ENCODE measurements at regions not wholly inside any gene's neighbourhood (a gene's known extent, or its start where the extent isn't known, plus 50 kb on each side); places are given as distances from the start of the nearest gene placed in this dataset.

GRCh38 chr7:91517201-91517785 is 253.1 kb downstream of the FZD1 start:
- Histone ChIP-seq H4K20me1 (ENCODE audit: insufficient read depth, low read length, poor library complexity, severe bottlenecking) (no peaks in the 10 kb centered on the region), H3K4me1 (ENCODE audit: insufficient read depth, low read length, poor library complexity, severe bottlenecking) (no peaks in the 10 kb centered on the region), H3K79me2 (ENCODE audit: insufficient read depth, low read length) (no peaks in the 10 kb centered on the region), H3K4me3 (ENCODE audit: low read length, poor library complexity, severe bottlenecking) (no peak overlapping the region), H2AFZ (ENCODE audit: low read length) (no peak overlapping the region), H3K9me2 (replicated peaks; ENCODE audit: low read depth, low read length) (no peaks in the 10 kb centered on the region), H3K9ac (ENCODE audit: low read depth, low read length, poor library complexity, severe bottlenecking) (no peak overlapping the region), H3K27me3 (ENCODE audit: insufficient read depth, low read length, poor library complexity, severe bottlenecking) (no peaks in the 10 kb centered on the region), H3F3A (ENCODE audit: low read depth) (no peaks in the 10 kb centered on the region), H3K4me2 (ENCODE audit: low read depth, low read length, poor library complexity, severe bottlenecking) (no peak overlapping the region), H3K36me3 (ENCODE audit: insufficient read depth, low read length) (no peaks in the 10 kb centered on the region), H3K9me3 (ENCODE audit: insufficient read depth, low read depth, low read length) (no peaks in the 10 kb centered on the region; the same call in 1 of the 2 replicates)
- TF ChIP-seq EZH2phosphoT487 (IDR thresholded peaks at IDR 0.05; ENCODE audit: borderline replicate concordance) (no peak), CTCF (conservative IDR thresholded peaks at IDR 0.05; ENCODE audit: low read length) (no peak)

GRCh38 chr7:91518058-91518457 is 253.8 kb downstream of the FZD1 start:
- H3K36me3 ChIP-seq (ENCODE audit: insufficient read depth, low read length), result no peaks in the 10 kb centered on the region
- no peaks in the 10 kb centered on the region; the same call in 1 of the 2 replicates for H3K9me3 ChIP-seq (ENCODE audit: insufficient read depth, low read depth, low read length)
- no peaks in the 10 kb centered on the region for H3K4me1 ChIP-seq (ENCODE audit: insufficient read depth, low read length, poor library complexity, severe bottlenecking)
- TF ChIP-seq EZH2phosphoT487 (IDR thresholded peaks at IDR 0.05; ENCODE audit: borderline replicate concordance), result no peak
- TF ChIP-seq CTCF (conservative IDR thresholded peaks at IDR 0.05; ENCODE audit: low read length), result no peak
- no peaks in the 10 kb centered on the region for H3F3A ChIP-seq (ENCODE audit: low read depth)
- H2AFZ ChIP-seq (ENCODE audit: low read length), result no peak overlapping the region
- H4K20me1 ChIP-seq (ENCODE audit: insufficient read depth, low read length, poor library complexity, severe bottlenecking), result no peaks in the 10 kb centered on the region
- H3K27me3 ChIP-seq (ENCODE audit: insufficient read depth, low read length, poor library complexity, severe bottlenecking), result no peaks in the 10 kb centered on the region
- no peaks in the 10 kb centered on the region for H3K9me2 ChIP-seq (replicated peaks; ENCODE audit: low read depth, low read length)
- no peaks in the 10 kb centered on the region for H3K79me2 ChIP-seq (ENCODE audit: insufficient read depth, low read length)
- H3K4me2 ChIP-seq (ENCODE audit: low read depth, low read length, poor library complexity, severe bottlenecking), result no peak overlapping the region
- no peak overlapping the region for H3K4me3 ChIP-seq (ENCODE audit: low read length, poor library complexity, severe bottlenecking)
- H3K9ac ChIP-seq (ENCODE audit: low read depth, low read length, poor library complexity, severe bottlenecking), result no peak overlapping the region

- Histone ChIP-seq H3K9me2 (replicated peaks; ENCODE audit: low read depth, low read length) (no peaks in the 10 kb centered on the region), H4K20me1 (ENCODE audit: insufficient read depth, low read length, poor library complexity, severe bottlenecking) (no peaks in the 10 kb centered on the region), H3K4me2 (ENCODE audit: low read depth, low read length, poor library complexity, severe bottlenecking) (no peak overlapping the region), H3F3A (ENCODE audit: low read depth) (no peaks in the 10 kb centered on the region), H2AFZ (ENCODE audit: low read length) (no peak overlapping the region), H3K36me3 (ENCODE audit: insufficient read depth, low read length) (no peaks in the 10 kb centered on the region), H3K4me3 (ENCODE audit: low read length, poor library complexity, severe bottlenecking) (no peak overlapping the region), H3K79me2 (ENCODE audit: insufficient read depth, low read length) (no peaks in the 10 kb centered on the region), H3K9ac (ENCODE audit: low read depth, low read length, poor library complexity, severe bottlenecking) (no peak overlapping the region), H3K27me3 (ENCODE audit: insufficient read depth, low read length, poor library complexity, severe bottlenecking) (no peaks in the 10 kb centered on the region), H3K4me1 (ENCODE audit: insufficient read depth, low read length, poor library complexity, severe bottlenecking) (no peaks in the 10 kb centered on the region), H3K9me3 (ENCODE audit: insufficient read depth, low read depth, low read length) (no peaks in the 10 kb centered on the region; the same call in 1 of the 2 replicates)
- TF ChIP-seq EZH2phosphoT487 (IDR thresholded peaks at IDR 0.05; ENCODE audit: borderline replicate concordance), result no peak
- no peak for TF ChIP-seq CTCF (conservative IDR thresholded peaks at IDR 0.05; ENCODE audit: low read length)
Observed at GRCh38 chr7:91519241-91520158, 255.3 kb downstream of the FZD1 start.
